ENCODE measurements at regions not wholly inside any gene's neighbourhood (a gene's known extent, or its start where the extent isn't known, plus 50 kb on each side); places are given as distances from the start of the nearest gene placed in this dataset.

- TF ChIP-seq ZNF384 (IDR thresholded peaks at IDR 0.05) (no peak), FOXA1 (IDR thresholded peaks at IDR 0.05) (no peak), FOXK2 (IDR thresholded peaks at IDR 0.05) (no peak), NFRKB (IDR thresholded peaks at IDR 0.05) (no peak), ELF4 (IDR thresholded peaks at IDR 0.05) (no peak), CTBP1 (IDR thresholded peaks at IDR 0.05; ENCODE audit: borderline replicate concordance) (no peak), BHLHE40 (IDR thresholded peaks at IDR 0.05; ENCODE audit: borderline replicate concordance) (no peak), SP1 (IDR thresholded peaks at IDR 0.05) (no peak), LEF1 (IDR thresholded peaks at IDR 0.05; ENCODE audit: borderline replicate concordance) (no peak), SUZ12 (IDR thresholded peaks at IDR 0.05) (no peak), L3MBTL2 (conservative IDR thresholded peaks at IDR 0.05) (no peak)
- TF ChIP-seq, protein P1, sequence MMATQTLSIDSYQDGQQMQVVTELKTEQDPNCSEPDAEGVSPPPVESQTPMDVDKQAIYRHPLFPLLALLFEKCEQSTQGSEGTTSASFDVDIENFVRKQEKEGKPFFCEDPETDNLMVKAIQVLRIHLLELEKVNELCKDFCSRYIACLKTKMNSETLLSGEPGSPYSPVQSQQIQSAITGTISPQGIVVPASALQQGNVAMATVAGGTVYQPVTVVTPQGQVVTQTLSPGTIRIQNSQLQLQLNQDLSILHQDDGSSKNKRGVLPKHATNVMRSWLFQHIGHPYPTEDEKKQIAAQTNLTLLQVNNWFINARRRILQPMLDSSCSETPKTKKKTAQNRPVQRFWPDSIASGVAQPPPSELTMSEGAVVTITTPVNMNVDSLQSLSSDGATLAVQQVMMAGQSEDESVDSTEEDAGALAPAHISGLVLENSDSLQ (IDR thresholded peaks at IDR 0.05) = no peak
Observed at GRCh38 chr6:3541006-3541585, 84.2 kb upstream of the SLC22A23 start.
